ENCODE measurements at regions not wholly inside any gene's neighbourhood (a gene's known extent, or its start where the extent isn't known, plus 50 kb on each side); places are given as distances from the start of the nearest gene placed in this dataset.

DNA sequence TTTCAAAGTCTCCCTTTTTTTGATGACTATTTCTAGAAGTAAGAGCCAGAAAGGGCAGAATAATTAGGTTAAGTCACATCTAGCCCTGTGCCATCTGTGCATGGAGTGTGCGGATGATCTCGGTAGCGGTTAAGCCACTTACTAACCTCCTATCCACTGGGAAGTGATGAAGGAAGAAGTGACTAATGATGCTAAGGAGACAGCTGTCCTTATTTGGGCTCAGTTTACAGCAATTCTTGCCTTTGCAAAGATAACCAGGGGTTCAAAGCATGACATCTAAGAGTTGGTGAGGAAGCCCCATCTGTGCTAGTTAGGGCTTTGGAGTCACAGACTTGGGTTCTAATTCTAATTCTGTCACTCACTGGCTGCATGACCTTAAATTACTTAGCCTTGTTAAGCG lies 62.4 kb upstream of the RREB1 start:
- Histone ChIP-seq H3K36me3 (no peaks in the 10 kb centered on the region), H3K79me2 (ENCODE audit: low read depth) (no peaks in the 10 kb centered on the region), H3K9me3 (ENCODE audit: low read depth) (no peaks in the 10 kb centered on the region), H3K9ac (no peak overlapping the region), H3K4me2 (no peak overlapping the region), H3F3A (ENCODE audit: low read depth) (peaks cover 12% of the 10 kb centered on the region), H3K4me3 (no peak overlapping the region), H4K20me1 (ENCODE audit: low read depth) (no peaks in the 10 kb centered on the region), H3K27ac (no peak overlapping the region), H3K27me3 (peaks cover 14% of the 10 kb centered on the region), H3K4me1 (peaks cover 17% of the 10 kb centered on the region), H2AFZ (replicated peaks) (no peak overlapping the region)
- Mint-ChIP-seq H3K36me3 (no peaks in the 10 kb centered on the region), H3K4me1 (peaks cover 22% of the 10 kb centered on the region), H3K27me3 (ENCODE audit: insufficient read depth, low read depth) (peaks cover 5% of the 10 kb centered on the region), H3K4me3 (no peak overlapping the region), H3K27ac (no peak overlapping the region), H3K9me3 (no peaks in the 10 kb centered on the region)
- no peak for DNase-seq (ENCODE audit: low spot score)
- TF ChIP-seq EZH2 (IDR thresholded peaks at IDR 0.05) (no peak), EZH2phosphoT487 (IDR thresholded peaks at IDR 0.05) (no peak)
- TF ChIP-seq, protein P1, sequence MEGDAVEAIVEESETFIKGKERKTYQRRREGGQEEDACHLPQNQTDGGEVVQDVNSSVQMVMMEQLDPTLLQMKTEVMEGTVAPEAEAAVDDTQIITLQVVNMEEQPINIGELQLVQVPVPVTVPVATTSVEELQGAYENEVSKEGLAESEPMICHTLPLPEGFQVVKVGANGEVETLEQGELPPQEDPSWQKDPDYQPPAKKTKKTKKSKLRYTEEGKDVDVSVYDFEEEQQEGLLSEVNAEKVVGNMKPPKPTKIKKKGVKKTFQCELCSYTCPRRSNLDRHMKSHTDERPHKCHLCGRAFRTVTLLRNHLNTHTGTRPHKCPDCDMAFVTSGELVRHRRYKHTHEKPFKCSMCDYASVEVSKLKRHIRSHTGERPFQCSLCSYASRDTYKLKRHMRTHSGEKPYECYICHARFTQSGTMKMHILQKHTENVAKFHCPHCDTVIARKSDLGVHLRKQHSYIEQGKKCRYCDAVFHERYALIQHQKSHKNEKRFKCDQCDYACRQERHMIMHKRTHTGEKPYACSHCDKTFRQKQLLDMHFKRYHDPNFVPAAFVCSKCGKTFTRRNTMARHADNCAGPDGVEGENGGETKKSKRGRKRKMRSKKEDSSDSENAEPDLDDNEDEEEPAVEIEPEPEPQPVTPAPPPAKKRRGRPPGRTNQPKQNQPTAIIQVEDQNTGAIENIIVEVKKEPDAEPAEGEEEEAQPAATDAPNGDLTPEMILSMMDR (IDR thresholded peaks at IDR 0.05): no peak

DNA sequence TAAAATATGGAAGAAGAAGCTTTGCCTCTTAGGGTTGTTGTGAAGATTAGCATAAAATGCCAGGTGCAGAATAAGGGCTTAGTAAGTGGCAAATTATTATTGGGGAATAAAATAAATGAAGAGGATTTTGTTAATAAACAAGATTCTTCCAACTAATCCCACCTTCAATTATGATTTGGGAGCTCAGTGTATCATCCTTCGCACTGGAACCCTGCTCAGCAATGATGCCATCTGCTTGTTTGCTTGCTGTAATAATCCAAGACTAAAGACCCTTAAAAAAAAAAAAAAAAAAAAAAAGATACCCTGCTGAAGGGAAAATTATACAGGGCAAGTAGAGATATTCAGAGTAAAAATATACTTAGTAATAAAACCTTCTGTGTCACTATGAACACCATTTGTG lies 62.0 kb upstream of the RREB1 start:
- H3K36me3 Mint-ChIP-seq: no peaks in the 10 kb centered on the region
- no peaks in the 10 kb centered on the region for H3K9me3 Mint-ChIP-seq
- no peak overlapping the region for H3K4me3 ChIP-seq
- no peak overlapping the region for H2AFZ ChIP-seq (replicated peaks)
- H3K27me3 ChIP-seq: peaks cover 18% of the 10 kb centered on the region
- H3K27ac ChIP-seq: no peak overlapping the region
- H3K4me2 ChIP-seq: no peak overlapping the region
- H3K9me3 ChIP-seq (ENCODE audit: low read depth): no peaks in the 10 kb centered on the region
- H3K4me1 Mint-ChIP-seq: peaks cover 25% of the 10 kb centered on the region
- no peaks in the 10 kb centered on the region for H3K36me3 ChIP-seq
- H3K9ac ChIP-seq: no peak overlapping the region
- peaks cover 15% of the 10 kb centered on the region for H3F3A ChIP-seq (ENCODE audit: low read depth)
- no peak overlapping the region for H3K4me3 Mint-ChIP-seq
- H3K79me2 ChIP-seq (ENCODE audit: low read depth): no peaks in the 10 kb centered on the region
- no peak for DNase-seq (ENCODE audit: low spot score)
- no peaks in the 10 kb centered on the region for H4K20me1 ChIP-seq (ENCODE audit: low read depth)
- peaks cover 17% of the 10 kb centered on the region for H3K4me1 ChIP-seq
- H3K27me3 Mint-ChIP-seq (ENCODE audit: insufficient read depth, low read depth): peaks cover 9% of the 10 kb centered on the region
- TF ChIP-seq EZH2 (IDR thresholded peaks at IDR 0.05) (no peak), EZH2phosphoT487 (IDR thresholded peaks at IDR 0.05) (no peak)
- TF ChIP-seq, protein P1 (IDR thresholded peaks at IDR 0.05): no peak
- H3K27ac Mint-ChIP-seq: no peak overlapping the region

DNA sequence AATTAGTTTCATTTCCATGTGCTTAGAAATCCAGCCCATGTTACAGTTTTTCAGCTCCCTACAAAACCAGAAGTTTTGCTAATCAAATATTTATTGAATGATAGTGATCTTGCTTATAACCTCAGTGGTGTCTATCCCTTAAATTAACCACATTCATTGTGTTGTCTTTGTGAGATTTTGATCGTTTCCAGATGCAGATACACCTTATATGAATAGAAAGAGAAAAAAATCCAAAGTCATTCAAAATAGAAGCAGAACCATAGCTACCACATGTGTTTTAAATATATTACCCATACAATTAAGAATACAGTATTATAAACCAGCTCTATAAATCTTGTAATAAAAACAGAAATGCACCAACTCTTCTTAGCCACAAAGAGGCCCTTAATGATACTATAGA lies 60.6 kb upstream of the RREB1 start:
- no peaks in the 10 kb centered on the region for H3K36me3 ChIP-seq
- H3K4me3 ChIP-seq: no peak overlapping the region
- H3K4me1 ChIP-seq: peaks cover 7% of the 10 kb centered on the region
- no peak for DNase-seq (ENCODE audit: low spot score)
- Mint-ChIP-seq H3K9me3 (no peaks in the 10 kb centered on the region), H3K36me3 (no peaks in the 10 kb centered on the region), H3K4me1 (peaks cover 15% of the 10 kb centered on the region), H3K27ac (no peak overlapping the region), H3K4me3 (no peak overlapping the region), H3K27me3 (ENCODE audit: insufficient read depth, low read depth) (peaks cover 5% of the 10 kb centered on the region)
- no peak for TF ChIP-seq EZH2 (IDR thresholded peaks at IDR 0.05)
- no peak for TF ChIP-seq EZH2phosphoT487 (IDR thresholded peaks at IDR 0.05)
- H3K9me3 ChIP-seq (ENCODE audit: low read depth): no peaks in the 10 kb centered on the region
- H2AFZ ChIP-seq (replicated peaks): no peak overlapping the region
- H3K27ac ChIP-seq: no peak overlapping the region
- no peak overlapping the region for H3K9ac ChIP-seq
- H3K79me2 ChIP-seq (ENCODE audit: low read depth): no peaks in the 10 kb centered on the region
- H4K20me1 ChIP-seq (ENCODE audit: low read depth): no peaks in the 10 kb centered on the region
- peaks cover 19% of the 10 kb centered on the region for H3F3A ChIP-seq (ENCODE audit: low read depth)
- peaks cover 32% of the 10 kb centered on the region for H3K27me3 ChIP-seq
- H3K4me2 ChIP-seq: no peak overlapping the region

DNA sequence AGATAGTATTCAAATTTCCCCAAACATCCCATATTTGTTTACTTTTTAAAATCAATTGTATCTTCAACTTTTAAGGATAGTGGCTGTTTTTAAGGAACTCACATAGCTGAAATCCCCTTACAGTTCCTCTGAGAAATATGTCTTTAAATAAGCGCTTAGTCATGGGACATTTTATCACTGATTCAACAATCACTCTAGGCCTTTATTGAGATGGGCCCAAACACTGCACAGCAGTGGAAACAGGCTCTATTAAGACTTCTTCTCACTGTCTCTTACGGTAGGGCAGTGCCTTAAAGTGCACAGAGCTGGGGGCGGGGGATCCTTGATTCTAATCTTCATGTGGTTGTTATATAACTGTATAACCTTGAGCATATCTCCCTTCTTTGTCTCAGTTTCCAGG lies 59.8 kb upstream of the RREB1 start:
- H3F3A ChIP-seq (ENCODE audit: low read depth): peaks cover 19% of the 10 kb centered on the region
- no peak overlapping the region for H3K27ac Mint-ChIP-seq
- peaks cover 7% of the 10 kb centered on the region for H3K27me3 Mint-ChIP-seq (ENCODE audit: insufficient read depth, low read depth)

More for the DNA sequence above, 59.8 kb upstream of the RREB1 start:
- H3K9me3 Mint-ChIP-seq: no peaks in the 10 kb centered on the region
- Histone ChIP-seq H3K27me3 (peaks cover 40% of the 10 kb centered on the region), H3K36me3 (no peaks in the 10 kb centered on the region), H3K9me3 (ENCODE audit: low read depth) (no peaks in the 10 kb centered on the region), H3K79me2 (ENCODE audit: low read depth) (no peaks in the 10 kb centered on the region), H3K4me1 (peaks cover 5% of the 10 kb centered on the region), H3K9ac (no peak overlapping the region), H3K4me3 (no peak overlapping the region), H4K20me1 (ENCODE audit: low read depth) (no peaks in the 10 kb centered on the region), H3K27ac (no peak overlapping the region), H2AFZ (replicated peaks) (no peak overlapping the region), H3K4me2 (no peak overlapping the region)
- no peak overlapping the region for H3K4me3 Mint-ChIP-seq
- H3K4me1 Mint-ChIP-seq: peaks cover 12% of the 10 kb centered on the region
- TF ChIP-seq EZH2 (IDR thresholded peaks at IDR 0.05) (no peak), EZH2phosphoT487 (IDR thresholded peaks at IDR 0.05) (no peak)
- TF ChIP-seq, protein P1 (IDR thresholded peaks at IDR 0.05): no peak
- no peaks in the 10 kb centered on the region for H3K36me3 Mint-ChIP-seq
- DNase-seq (ENCODE audit: low spot score): no peak

Measured in neural progenitor cell (in vitro differentiated cells).